Right atrium auricular region (tissue), 2 donors: ENCODE measurements at regions not wholly inside any gene's neighbourhood (a gene's known extent, or its start where the extent isn't known, plus 50 kb on each side); places are given as distances from the start of the nearest gene placed in this dataset.

Source experiments
- DNase-seq: peaks from one replicate; pipeline ENCODE4 v3.0.0-alpha.2; 2019; ENCODE audit warnings: low spot score
- H3K27ac ChIP-seq, 2 donors: fragments of 200-600 bp; sonication (generic); 1 replicate in 1 of 2; 2 replicates in 1 of 2; pipeline ENCODE4 v1.5.1; 2016 to 2019
- H3K27me3 ChIP-seq, 2 donors: fragments of 200-600 bp; sonication (generic); one replicate each; pipeline versions ENCODE4 v1.5.1 to v1.6.0; 2017 to 2019
- H3K36me3 ChIP-seq: fragments of 200-600 bp; sonication (generic); one replicate; pipeline ENCODE4 v1.5.1; 2016
- H3K4me1 ChIP-seq, 2 donors: fragments of 200-600 bp; sonication (generic); one replicate each; pipeline versions ENCODE4 v1.5.1 to v1.6.0; 2017 to 2019
- H3K4me3 ChIP-seq, 2 donors: fragments of 200-600 bp; sonication (generic); 1 replicate in 1 of 2; 2 replicates in 1 of 2; pipeline ENCODE4 v1.5.1; 2017 to 2019; ENCODE audit warnings: mild to moderate bottlenecking in 1 of 2, moderate library complexity in 1 of 2
- H3K9me3 ChIP-seq, 2 donors: fragments of 200-600 bp; sonication (generic); one replicate each; pipeline ENCODE4 v1.5.1; 2019
- CTCF ChIP-seq, 2 donors: fragments of 200-600 bp; sonication (generic); IDR thresholded peaks; one replicate each; pipeline ENCODE4 v1.5.1; 2019; ENCODE audit warnings: antibody characterized with exemption in 2 of 2

DNA sequence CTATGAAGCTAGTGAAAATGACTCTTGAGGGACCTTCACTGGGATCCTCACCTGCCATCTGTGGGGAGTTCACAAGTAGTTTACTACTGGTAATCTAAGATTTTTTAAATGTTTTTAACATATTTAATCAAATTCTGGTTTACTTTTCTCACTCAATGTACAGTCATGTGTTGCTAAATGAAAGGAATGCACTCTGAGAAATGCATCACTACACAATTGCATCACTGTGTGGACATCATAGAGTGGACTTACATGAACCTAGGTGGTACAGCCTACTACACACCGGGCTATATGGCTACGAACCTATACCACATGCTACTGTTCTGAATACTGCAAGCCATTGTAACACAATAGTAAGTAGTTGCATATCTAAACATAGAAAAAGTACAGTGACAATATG, 528.0 kb downstream of the BCL11A start:
- Histone ChIP-seq H3K9me3 (no peaks in the 10 kb centered on the region), H3K36me3 (no peaks in the 10 kb centered on the region), H3K4me1 (no peaks in the 10 kb centered on the region), H3K27ac (no peak overlapping the region), H3K4me3 (no peak overlapping the region), H3K27me3 (no peaks in the 10 kb centered on the region)
- no peak for TF ChIP-seq CTCF (IDR thresholded peaks at IDR 0.05)
- no peak for DNase-seq

DNA sequence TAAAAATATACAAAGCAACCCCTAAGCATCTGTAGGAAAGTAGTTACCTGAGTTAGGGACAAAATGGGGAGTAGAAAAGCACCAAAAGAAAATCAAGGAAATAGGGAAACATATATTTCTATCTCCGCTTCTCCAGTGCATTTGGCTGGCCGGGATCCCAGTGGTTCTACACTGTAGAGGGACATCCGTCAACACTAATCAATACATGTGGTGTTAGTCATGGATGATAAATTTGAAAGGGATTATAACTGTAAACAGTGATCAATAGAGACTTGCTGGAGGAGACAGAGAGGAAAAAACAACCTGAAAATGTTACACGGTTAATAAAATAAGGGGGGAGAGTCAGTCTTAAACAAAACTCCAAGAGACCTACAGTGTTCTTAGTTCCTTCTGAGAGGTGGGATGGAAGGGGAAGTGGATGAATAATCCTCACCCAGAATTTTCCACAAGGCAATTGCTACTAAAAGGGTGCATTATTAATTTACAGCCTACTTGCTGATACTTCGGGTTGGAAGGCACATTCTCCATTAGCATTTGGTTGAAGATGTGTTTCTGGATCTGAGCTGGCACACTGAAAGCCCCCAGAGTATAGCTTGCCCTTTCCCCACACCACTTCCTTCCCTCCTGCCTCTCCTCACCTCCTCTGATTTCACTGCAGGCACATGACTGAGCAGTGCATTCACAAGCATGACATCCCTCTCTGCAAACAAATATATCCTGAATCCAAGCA, 530.0 kb downstream of the BCL11A start:
- Histone ChIP-seq H3K27me3 (no peaks in the 10 kb centered on the region), H3K4me3 (no peak overlapping the region), H3K9me3 (peaks cover 0 to 8% of the 10 kb centered on the region in 2 donors), H3K27ac (no peak overlapping the region), H3K36me3 (no peaks in the 10 kb centered on the region), H3K4me1 (no peaks in the 10 kb centered on the region)
- TF ChIP-seq CTCF (IDR thresholded peaks at IDR 0.05): no peak
- no peak for DNase-seq

- Histone ChIP-seq H3K27me3 (no peaks in the 10 kb centered on the region), H3K4me1 (no peaks in the 10 kb centered on the region), H3K9me3 (no peaks in the 10 kb centered on the region), H3K36me3 (no peaks in the 10 kb centered on the region), H3K4me3 (no peak overlapping the region), H3K27ac (no peak overlapping the region)
- no peak for DNase-seq
- TF ChIP-seq CTCF (IDR thresholded peaks at IDR 0.05): no peak
These were observed 545.8 kb downstream of the BCL11A start for GRCh38 chr2:60007671-60008070.

DNA sequence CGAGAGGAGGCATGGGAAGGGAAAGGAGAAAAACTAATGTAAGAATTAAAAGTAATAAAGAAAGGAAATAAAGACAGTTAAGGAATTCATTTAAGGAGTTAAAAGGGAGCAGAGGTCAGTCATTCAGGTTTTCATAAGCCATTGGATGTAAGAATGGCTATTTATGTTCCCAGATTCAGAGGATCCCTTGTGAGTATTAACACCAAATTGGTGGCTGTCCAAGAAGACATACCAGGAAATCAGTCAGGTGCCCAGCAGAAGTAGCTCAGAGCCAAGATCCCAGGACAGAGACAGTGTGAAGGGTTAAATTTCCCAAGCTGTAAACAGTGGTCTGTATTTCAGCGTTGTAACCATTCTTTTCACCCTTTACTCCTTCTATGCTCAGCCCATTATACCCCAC, 550.4 kb downstream of the BCL11A start:
- no peak overlapping the region for H3K27ac ChIP-seq
- no peaks in the 10 kb centered on the region for H3K36me3 ChIP-seq
- H3K27me3 ChIP-seq: no peaks in the 10 kb centered on the region
- no peaks in the 10 kb centered on the region for H3K9me3 ChIP-seq
- TF ChIP-seq CTCF (IDR thresholded peaks at IDR 0.05): no peak
- no peaks in the 10 kb centered on the region for H3K4me1 ChIP-seq
- H3K4me3 ChIP-seq: no peak overlapping the region
- DNase-seq: no peak

GRCh38 chr2:60002183-60002867, 551.1 kb downstream of the BCL11A start:
- Histone ChIP-seq H3K4me3 (no peak overlapping the region), H3K9me3 (no peaks in the 10 kb centered on the region), H3K27ac (no peak overlapping the region), H3K36me3 (no peaks in the 10 kb centered on the region), H3K4me1 (no peaks in the 10 kb centered on the region), H3K27me3 (no peaks in the 10 kb centered on the region)
- no peak for TF ChIP-seq CTCF (IDR thresholded peaks at IDR 0.05)
- no peak for DNase-seq
